ENCODE measurements at regions not wholly inside any gene's neighbourhood (a gene's known extent, or its start where the extent isn't known, plus 50 kb on each side); places are given as distances from the start of the nearest gene placed in this dataset.
"Not testable (repeated sequence)": the region's sequence is repeated elsewhere in the genome, so short reads cannot be mapped to it uniquely, and the experiment has no call there.

DNA sequence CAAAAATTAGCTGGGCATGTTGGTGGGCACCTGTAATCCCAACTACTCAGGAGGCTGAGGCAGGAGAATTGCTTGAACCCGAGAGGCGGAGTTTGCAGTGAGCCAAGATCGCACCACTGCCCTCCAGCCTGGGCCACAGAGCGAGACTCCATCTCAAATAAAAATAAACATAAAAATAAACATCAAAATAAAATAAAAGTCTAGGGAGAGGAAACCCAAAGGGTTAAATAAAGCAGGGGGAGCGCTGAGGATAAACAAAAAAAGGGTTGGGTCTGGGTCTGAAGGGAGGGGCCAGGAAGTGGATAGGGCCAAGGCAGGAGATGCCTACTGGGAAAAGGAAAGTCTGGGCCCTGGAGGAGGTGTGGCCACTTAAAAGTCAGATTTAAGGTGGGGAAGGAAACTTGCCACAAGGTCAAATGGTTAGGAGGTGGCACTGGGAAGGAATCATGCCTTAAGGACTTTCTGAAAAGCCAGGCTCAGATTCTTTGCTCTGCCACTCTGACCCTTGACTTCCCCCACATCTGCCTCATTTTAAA is 150.0 kb downstream of the ADSS2 start:
- no peak for DNase-seq

DNA sequence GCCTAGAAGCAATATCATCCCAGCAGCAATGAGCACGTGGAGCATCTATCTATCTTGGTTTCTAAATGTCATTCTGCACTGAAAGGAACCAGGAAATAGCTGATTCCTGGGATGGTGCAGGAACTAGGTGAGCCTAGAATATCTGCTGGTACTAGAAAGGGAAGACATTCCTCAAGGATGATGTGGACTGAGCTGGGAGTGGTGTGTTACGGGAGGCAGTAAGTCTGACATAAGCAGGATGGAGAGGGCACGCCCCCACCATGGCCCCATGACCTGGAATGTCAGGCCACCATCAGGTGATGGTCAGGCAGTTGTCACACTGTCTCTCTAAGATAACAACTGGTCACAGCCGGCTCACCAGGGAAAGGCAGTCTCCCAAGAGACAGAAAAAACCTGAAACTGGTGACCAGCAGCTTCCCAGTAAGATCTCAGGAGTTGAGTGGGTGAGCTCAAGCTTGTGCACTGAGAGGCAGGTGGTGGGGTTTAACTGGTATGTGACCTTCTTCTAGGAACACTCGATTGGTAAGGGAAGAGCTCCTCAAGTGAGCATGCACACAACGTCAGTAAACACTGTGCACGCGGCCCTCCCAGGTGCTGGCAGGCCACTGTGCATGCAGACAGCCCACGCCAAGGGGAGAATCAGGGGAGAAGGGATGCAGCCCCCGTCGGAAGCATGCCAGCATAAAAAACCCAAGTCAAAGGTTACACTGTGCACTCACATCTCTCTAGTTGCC is 148.7 kb downstream of the ADSS2 start:
- peak; percentile 64 to 83 for DNase-seq

DNA sequence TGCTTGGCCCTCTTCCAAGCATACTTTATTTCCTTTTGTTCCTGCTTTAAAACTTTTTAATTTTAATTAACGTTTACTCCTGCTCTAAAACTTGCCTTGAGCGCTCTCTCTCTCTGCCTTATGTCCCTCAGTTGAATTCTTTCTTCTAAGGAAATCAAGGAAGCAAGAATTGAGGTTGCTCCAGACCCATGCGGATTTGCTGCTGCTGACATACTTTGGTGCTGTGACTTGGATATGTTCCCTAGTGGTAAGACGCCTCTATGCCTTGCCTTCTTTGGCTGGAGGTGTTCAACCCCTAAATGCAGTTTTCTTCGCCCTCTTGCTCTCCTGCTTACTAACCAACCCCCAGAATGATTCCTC is 148.1 kb downstream of the ADSS2 start:
- no peak for DNase-seq

DNA sequence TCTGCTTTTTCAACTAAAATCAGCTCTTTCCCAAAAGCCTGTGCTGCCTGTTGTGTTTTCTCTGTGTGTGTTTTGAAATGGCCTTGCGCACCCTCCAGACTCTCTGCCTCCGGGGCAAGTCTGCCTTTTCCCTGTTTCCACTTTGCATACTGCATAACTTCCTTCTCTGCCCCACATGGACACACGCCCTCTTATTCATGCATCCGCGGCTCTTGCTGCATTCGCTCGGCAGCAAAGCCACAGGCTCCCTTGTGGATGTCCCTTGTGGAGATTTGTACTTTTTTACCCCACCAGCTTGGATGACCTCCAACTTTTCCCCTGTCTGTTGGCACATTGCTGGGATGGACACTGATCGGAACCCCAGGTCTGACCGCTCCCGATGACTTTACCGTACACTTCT is 147.6 kb downstream of the ADSS2 start:
- peak; percentile 83 to 87 for DNase-seq

DNA sequence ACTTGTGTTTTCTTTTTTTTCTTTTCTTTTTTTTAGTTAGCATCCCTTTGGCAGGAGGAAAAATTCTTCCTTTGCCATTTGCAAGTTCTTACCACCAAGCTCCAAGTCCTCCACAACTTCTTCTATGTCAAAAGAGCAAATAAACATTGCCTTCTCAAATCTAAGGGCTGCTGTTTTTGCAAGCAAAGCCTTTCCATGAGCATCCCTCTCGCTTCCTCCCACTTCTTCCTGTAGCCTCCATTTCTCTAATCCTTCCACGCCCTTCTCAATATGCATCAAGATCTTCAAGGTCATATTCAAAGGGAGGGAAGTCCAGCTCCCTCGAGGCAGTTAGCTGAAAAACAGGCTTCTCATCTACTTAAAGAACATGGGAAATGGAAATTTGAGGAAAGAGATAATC is 147.1 kb downstream of the ADSS2 start:
- DNase-seq = peak; percentile 75 to 82

DNA sequence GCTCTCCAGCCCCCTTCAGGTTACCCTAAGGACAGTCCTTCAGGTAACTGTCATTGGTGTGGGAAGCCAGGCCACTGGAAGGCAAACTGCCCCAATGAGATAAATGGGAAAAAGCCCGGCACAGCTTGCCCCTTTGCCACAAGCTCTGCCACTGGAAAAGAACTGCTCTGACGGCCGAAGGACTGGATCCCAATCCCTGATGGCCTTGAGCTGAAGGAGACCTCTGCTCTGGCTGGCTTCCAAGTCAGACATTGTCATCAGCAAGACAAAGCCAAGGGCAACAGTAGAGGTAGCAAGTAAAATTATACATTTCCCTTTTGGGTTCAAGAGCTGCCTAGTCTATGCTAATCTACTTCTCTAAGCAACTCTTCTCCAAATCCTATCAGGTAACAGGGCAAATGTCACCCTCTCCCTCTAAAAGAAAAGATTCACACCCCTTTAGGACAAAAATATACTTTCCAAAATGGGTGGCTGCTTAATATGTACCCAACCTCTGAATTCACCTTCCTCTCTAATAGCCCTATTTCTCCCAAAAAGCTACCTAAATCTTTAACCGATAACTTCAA is 145.8 kb downstream of the ADSS2 start:
- no peak for DNase-seq

DNA sequence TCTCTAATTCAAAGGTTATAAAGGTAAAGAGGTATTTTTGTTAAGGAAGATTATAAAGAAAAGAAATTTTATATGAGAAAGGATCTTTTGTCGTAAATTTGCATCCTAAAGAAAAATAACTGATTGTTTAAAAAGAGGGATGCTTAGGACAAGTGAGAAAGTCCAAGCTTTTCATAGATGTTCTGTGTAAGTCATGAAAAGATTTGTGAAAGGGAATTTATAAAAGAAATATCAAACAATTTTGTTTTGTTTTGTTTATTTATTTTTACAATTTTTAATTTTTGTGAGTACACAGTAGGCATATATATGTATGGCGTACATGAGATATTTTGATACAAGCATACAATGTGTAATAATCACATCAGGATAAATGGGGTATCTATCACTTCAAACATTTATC is 145.2 kb downstream of the ADSS2 start:
- DNase-seq = no peak

DNA sequence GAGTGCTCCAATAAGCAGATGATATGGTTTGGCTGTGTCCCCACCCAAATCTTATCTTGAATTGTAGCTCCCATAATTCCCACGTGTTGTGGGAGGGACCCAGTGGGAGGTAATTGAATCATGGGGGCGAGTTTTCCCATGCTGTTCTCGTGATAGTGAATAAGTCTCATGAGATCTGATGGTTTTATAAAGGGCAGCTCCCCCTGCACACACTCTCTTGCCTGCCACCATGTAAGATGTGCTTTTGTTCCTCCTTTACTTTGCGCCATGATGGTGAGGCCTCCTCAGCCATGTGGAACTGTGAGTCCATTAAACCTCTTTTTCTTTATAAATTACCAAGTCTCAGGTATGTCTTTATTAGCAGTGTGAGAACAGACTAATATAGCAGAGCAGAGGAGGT is 142.5 kb downstream of the ADSS2 start:
- not testable (repeated sequence) for DNase-seq

DNA sequence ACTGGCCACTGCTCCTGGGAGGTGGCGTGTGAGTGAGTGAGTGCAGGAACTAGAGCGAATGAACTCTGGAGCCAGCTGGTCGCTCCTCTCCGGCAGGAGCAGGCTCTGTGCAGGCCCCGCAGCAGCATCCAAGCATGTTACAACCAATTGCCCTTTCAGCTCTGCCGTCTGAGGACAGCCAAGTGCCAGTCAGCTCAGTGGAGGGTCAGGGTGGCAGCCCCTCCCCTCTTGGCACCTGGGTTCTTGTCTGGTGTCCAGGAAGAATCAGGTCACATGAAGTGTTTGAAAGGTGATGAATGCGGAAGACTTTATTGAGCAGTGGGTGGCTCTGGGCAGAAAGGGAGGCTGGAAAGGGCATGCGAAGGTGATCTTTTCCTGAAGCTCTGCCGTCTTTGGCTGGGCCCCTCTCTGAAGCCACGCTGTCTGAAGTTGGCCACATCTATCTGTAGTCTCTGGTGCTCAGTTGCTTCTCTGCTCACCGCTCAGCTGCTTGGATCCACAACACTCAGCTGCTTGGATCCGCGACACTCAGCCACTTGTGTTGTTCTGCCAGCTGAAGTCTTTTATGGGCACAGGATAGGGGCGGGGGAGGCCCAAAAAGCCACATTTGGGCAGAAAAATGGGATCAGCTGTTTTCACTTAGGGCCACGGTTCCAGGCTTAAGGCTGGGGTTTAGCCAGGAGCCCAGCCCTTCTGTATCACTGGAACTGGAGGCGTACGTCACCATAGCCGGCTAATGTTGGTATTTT is 139.8 kb downstream of the ADSS2 start:
- no peak for DNase-seq

DNA sequence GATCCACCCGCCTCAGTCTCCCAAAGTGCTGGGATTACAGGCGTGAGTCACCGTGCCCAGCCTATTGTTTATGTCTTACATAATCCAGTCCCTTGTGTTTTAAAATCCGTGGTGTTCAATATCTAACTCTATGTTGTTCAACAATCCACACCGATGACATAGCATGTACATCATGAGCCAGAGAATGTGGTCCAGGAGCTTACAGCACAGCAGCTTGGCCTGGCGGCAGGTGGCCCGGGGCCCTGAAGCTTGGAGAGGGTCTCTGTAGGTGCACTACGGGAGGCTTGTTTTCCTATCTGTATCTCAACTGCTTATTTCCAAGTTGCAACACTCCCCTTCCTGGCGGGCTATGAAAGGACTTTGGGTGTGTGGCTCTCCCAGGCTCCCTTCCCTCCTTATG is 138.4 kb downstream of the ADSS2 start:
- no peak for DNase-seq

DNA sequence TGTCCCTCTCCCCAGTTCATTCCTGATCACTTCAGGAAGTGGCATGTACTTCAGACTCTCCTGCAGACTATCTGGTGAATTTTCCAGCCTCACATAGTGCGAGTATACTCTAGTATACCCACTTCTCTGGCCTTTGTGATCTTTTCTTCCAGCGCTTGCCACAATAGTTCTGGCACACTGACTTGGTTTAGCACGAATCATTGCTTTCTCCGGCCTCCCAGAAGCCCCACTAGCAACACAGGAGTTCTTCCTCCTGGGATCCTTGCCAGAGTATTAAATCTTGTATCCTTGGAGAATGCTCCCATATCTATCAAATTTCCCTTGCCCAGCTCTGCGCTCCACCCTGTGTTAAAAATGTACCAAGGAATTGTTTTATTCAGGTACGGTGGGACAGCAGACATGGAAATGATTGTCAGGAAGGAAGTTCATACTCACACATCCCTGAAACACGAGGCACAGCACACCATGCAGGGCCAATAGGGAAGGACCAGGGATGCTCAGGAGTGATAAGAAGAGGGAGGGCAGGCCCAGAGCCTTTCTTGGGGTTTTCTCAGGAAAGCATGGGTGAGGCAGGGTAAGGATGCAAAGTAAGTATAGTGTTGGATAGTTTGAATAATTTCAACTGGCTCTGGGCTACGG is 136.7 kb downstream of the ADSS2 start:
- DNase-seq = no peak

DNA sequence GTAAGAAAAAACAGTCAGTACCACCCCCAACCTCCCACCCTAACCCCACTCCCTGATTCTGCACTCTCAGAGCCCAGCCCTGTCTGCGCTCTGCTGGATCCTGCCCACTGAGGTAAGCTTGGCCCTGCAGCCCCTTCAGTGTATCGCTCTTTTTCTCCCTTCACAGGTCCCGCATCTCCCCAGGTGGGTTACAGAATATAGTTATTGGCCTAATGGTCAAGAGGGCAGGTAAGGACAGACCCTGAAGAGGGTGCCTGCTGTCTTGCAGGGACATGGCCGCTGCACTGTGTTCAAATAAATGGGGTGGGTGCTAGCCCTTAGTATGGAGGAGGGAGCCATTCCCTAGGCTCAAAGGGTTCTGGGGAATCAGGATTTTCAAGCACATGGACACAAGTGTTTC is 135.7 kb downstream of the ADSS2 start:
- no peak for DNase-seq

DNA sequence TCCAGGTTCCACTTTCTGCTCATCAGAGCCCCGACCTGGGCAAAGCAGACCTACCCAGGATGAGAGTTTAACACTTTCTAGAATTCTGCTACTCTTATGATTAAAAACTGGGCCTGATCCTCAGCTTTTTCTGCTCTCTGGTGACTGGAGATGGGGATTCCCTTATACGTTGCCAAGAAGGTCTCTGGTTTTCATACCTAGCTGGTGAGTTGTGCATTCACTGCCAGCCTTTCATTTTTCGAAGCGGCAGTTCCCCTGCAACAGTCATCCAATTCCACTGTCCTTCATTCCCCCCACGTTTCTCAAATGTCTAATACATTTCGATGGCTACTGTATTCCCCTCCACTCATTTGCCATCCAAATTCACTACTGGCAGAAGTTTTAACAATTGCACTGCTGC is 135.3 kb downstream of the ADSS2 start:
- no peak for DNase-seq

DNA sequence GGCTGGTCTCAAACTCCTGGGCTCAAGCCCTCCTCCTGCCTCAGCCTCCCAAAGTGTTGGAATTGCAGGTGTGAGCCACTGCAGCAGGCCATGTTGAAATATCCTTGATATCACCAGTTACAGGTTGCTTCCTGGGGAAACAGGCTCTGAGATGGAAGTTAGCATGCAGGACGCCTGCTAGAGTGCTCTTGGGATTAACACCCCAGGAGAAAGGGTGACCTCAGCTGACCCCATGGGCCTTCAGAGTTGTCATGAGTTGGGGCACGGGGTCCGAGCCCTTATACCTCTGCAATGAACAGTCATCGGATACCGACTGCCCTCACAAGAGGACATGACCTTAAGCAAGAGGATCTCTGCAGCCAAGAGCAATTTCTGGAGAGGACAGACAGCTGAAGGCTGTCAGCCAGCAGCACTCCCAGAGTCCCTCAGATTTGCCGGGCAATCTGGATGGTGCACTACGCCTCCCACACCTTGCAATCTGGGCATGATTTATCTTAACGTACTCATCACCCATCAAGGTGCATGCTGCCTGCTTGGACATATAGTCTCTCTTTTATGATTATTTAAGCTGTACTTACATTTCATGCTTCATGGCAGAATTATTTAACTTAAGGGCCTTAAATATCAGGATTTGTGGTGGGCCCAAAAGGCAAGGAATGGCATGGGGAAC is 134.6 kb downstream of the ADSS2 start:
- peak in 1 of 2 donors; percentile 29 for DNase-seq

DNA sequence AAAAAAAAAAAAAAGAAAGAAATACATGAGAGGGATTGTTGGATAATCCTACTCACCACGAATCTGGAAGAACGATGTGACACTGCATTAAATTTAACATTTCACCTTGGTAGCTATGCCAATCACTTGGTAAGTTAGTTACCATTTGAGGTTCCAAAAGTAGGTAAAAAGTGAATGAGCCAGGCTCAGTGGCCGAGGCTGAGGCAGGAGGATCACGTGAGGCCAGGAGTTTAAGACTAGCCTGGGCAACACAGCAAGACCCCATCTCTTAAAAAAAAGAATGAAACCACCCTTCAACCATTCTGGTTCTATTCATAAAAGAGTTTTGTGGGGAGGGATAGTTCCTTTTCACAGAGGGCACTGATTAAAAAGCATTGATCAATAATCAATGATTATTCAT is 133.6 kb downstream of the ADSS2 start:
- no peak for DNase-seq

DNA sequence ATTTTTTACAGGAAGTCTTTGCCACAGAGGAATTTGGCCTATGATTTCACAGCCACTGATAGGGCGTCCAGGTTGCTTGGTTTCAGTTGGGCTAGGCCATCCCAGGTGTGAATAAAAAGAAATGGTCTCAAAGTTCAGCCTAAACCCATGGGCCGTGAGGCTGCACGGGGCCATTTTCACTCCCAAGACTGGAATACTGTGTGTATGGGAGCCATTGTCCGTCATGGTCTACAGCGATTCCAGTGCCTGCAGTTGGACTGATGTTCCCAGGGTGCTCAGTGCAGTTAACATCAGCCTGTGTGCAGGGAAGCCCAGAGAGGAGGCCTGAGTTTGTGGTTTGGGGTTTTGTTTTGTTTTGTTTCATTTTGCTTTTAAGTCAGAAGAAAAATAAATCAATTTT is 133.2 kb downstream of the ADSS2 start:
- no peak for DNase-seq

DNA sequence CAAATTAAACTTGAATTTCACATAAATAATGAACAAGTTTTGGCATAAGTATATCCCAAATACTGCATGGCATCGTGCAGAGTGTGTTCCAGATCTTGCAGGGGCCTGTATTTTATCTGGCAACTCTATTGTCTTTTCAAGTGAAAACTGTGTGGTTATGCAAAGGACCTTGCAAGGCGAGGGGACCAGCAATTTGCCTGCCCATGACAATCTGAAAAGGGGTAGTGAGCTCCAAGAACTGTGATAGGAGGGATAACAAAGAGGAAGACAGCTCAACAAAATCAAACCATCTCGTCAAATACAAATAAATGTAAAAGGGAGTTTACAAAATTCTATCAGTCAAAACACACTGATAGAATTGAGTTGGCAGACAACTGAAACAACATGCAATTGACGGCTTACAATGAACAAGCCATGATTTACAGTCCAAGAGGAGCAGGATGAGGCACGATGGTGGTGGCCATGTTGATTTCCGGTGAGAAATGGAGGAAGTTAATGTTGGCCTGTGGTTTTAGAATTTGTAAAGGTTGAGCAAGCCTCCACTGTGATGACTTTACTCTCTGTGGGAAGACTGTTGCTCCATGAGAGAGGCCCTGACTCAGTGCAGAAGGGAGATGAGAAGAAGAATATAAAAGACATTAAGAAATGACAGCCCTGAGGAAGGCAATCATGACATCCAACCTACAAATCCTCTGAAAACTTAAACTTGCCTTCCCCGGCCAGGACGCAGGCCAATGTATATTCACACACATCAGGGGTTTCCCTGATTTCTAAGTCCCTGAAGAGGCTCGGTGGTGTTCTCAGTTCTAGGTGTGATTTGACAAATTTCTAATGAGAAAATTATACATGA is 132.2 kb downstream of the ADSS2 start:
- DNase-seq = peak; percentile 94 to 97

DNA sequence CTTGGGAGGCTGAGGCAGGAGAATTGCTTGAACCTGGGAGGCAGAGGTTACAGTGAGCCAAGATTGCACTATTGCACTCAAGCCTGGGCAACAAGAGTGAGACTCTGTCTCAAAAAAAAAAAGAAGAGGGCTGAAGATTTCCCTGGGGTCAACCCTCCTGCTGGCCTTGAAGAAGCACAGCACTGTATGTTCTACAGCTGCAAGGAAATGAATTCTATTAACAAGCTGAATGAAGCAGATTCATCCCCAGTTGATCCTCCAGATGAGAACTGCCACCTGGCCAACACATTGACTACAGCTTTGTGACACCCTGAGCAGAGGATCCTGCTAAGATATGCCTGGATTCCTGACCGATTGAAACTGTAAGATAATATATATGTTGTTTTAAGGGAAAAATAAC is 129.5 kb downstream of the ADSS2 start:
- no peak for DNase-seq

DNA sequence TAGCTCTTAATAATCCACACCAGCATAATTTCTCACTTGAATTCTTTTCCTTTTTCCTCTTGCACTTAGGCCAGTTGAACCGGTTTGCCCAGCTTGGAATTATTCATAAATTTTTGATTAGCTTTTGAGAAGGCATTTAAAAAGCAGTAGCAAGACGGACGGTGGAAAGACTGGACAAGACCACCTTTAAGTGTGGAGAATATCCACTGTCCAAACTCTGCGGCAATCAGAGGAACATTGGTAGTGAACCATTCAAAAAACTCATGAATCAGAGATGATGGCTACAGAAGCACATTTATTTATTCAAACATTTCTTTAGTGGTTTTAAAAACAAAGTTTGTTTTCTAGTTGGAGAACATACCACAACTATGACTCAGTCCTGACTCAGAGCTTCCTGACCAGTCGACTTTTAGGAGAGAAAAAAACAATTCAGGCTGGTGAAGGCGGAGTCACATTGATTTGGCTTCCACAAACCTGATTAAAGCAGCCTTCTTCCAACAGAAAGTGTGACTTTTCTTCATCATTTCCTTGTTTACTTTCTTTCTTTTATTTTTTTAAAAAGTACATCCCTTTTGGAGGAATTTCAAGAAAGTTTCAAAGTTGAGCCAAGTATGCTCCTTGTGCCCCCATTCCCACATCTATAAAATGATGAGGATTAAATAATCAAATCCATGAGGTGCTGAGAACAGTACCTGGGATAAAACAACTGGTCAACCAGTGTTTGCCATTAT is 128.8 kb downstream of the ADSS2 start:
- DNase-seq = peak; percentile 85 to 89

DNA sequence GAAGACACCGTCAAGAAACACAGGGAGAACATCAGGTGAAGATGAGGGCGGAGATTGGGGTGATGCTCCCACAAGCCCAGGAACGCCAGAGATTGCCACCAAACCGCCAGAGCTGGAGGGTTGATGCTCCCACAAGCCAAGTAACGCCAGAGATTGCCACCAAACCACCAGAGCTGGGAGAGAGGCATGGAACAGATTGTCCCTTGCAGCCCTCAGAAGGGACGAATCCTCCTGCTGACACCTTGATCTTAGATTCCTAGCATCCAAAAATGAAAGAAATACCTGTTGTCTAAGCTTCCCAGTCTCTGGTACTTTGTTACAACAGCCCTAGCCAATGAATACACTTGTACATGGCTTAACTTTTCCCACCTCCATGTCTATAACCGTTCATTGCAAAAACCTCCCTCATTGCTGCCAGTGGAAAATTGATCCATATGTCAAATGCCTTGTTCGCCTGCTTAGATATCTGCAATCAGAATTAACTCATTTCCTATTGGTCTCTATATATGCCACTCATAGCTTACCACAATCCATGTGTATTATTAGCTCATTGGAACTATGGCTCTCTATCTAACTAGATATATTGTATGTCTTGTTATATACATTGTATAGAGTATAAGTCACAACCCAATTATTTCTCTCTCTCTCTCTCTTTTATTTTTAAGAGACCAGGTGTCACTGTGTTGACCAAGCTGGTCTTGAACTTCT is 127.4 kb downstream of the ADSS2 start:
- peak in 1 of 2 donors; percentile 27 for DNase-seq

Data from inflammatory macrophage (primary cell).